IMR-90 (cell line): ENCODE measurements at regions not wholly inside any gene's neighbourhood (a gene's known extent, or its start where the extent isn't known, plus 50 kb on each side); places are given as distances from the start of the nearest gene placed in this dataset.

Experiments
- ATAC-seq: fragments of 200-7000 bp; cut with Tn5 transposase; 2 replicates; pipeline ENCODE4 v1.9.1; 2020; ENCODE audit warnings: low read depth, mild to moderate bottlenecking, moderate library complexity
- BruUV-seq: library from RNA; stranded (reverse); fragments of 400-500 nt; replicated peaks from 2 replicates; lab custom pipeline; 2021; lab: Mats Ljungman, UMichigan
- CTCF ChIA-PET: fragments of 300-600 bp; formaldehyde crosslinking; extraction: SDS; loops from one replicate; lab custom pipeline; 2021; ENCODE audit warnings: antibody characterized with exemption; lab: Yijun Ruan, JAX
- POLR2A ChIA-PET: fragments of 300-600 bp; sonication (Branson Sonifier 250); formaldehyde crosslinking; loops from one replicate; lab custom pipeline; 2022; ENCODE audit warnings: antibody characterized with exemption; ENCODE audit not compliant: unreplicated experiment; lab: Charles Lee
- DNase-seq: peaks from one replicate; pipeline ENCODE4 v3.0.0; 2013
- H2AFZ ChIP-seq: replicated peaks from 2 replicates; pipeline ENCODE3; 2013; ENCODE audit warnings: low read length, mild to moderate bottlenecking; ENCODE audit not compliant: poor library complexity
- H2AK5ac ChIP-seq: 2 replicates; pipeline ENCODE4 v1.6.1; 2013; ENCODE audit warnings: low read depth, low read length, inconsistent platforms
- H2AK9ac ChIP-seq: replicated peaks from 2 replicates; pipeline ENCODE3; 2013; ENCODE audit warnings: mild to moderate bottlenecking, low read depth, low read length, moderate library complexity; ENCODE audit not compliant: poor library complexity
- H2BK120ac ChIP-seq: 2 replicates; pipeline ENCODE4 v1.6.1; 2013; ENCODE audit warnings: low read depth, low read length, inconsistent platforms
- H2BK15ac ChIP-seq: 3 replicates; pipeline ENCODE4 v1.6.1; 2013; ENCODE audit warnings: low read depth, low read length, inconsistent platforms
- H2BK20ac ChIP-seq: 2 replicates; pipeline ENCODE4 v1.6.1; 2013; ENCODE audit warnings: low read depth, mild to moderate bottlenecking, inconsistent platforms, low read length, moderate library complexity
- H2BK5ac ChIP-seq: 2 replicates; pipeline ENCODE4 v1.6.1; 2013; ENCODE audit warnings: mild to moderate bottlenecking, low read depth, low read length, inconsistent platforms; ENCODE audit not compliant: poor library complexity, severe bottlenecking
- H3K14ac ChIP-seq: replicated peaks from 2 replicates; pipeline ENCODE4 v1.6.1; 2013; ENCODE audit warnings: low read depth, low read length, inconsistent platforms
- H3K18ac ChIP-seq: 2 replicates; pipeline ENCODE4 v1.6.1; 2013; ENCODE audit warnings: low read depth, low read length, control low read depth
- H3K23ac ChIP-seq: 2 replicates; pipeline ENCODE4 v1.6.1; 2013; ENCODE audit warnings: low read depth, low read length, inconsistent platforms
- H3K27ac ChIP-seq: 2 replicates; pipeline ENCODE4 v1.5.1; 2013; ENCODE audit warnings: mild to moderate bottlenecking, control low read depth, low read length; ENCODE audit not compliant: insufficient read depth
- H3K27me3 ChIP-seq: 2 replicates; pipeline ENCODE4 v1.6.1; 2013; ENCODE audit warnings: low read length; ENCODE audit not compliant: control insufficient read depth, insufficient read depth
- H3K36me3 ChIP-seq: 2 replicates; pipeline ENCODE4 v1.6.1; 2013; ENCODE audit warnings: low read length, mixed read lengths; ENCODE audit not compliant: control insufficient read depth, insufficient read depth
- H3K4ac ChIP-seq: 2 replicates; pipeline ENCODE4 v1.6.1; 2013; ENCODE audit warnings: low read depth, low read length, inconsistent platforms
- H3K4me1 ChIP-seq: 2 replicates; pipeline ENCODE4 v1.6.1; 2013; ENCODE audit warnings: low read length, mixed read lengths; ENCODE audit not compliant: control insufficient read depth, insufficient read depth
- H3K4me2 ChIP-seq: 2 replicates; pipeline ENCODE4 v1.6.1; 2013; ENCODE audit warnings: low read depth, mild to moderate bottlenecking, control low read depth, low read length, moderate library complexity
- H3K4me3 ChIP-seq: 2 replicates; pipeline ENCODE4 v1.5.1; 2013; ENCODE audit warnings: low read depth, mild to moderate bottlenecking, control low read depth, low read length, moderate library complexity; ENCODE audit not compliant: insufficient read depth
- H3K56ac ChIP-seq: 2 replicates; pipeline ENCODE4 v1.6.1; 2013; ENCODE audit warnings: low read length, inconsistent platforms; ENCODE audit not compliant: insufficient read depth; ENCODE audit errors: extremely low read depth
- H3K79me1 ChIP-seq, 2 experiments: 2 replicates each; pipeline ENCODE4 v1.6.1; 2013; ENCODE audit warnings: low read length in 2 of 2, inconsistent platforms in 1 of 2, low read depth in 1 of 2
- H3K9ac ChIP-seq: 2 replicates; pipeline ENCODE4 v1.6.1; 2013; ENCODE audit warnings: low read depth, low read length, control low read depth
- H3K9me1 ChIP-seq: 2 replicates; pipeline ENCODE4 v1.6.1; 2013; ENCODE audit warnings: low read length, inconsistent platforms; ENCODE audit not compliant: insufficient read depth
- H3K9me3 ChIP-seq: 2 replicates; pipeline ENCODE4 v1.6.1; 2013; ENCODE audit warnings: low read length; ENCODE audit not compliant: control insufficient read depth, insufficient read depth
- H4K20me1 ChIP-seq: 2 replicates; pipeline ENCODE4 v1.6.1; 2013; ENCODE audit warnings: low read length, inconsistent platforms; ENCODE audit not compliant: insufficient read depth
- H4K5ac ChIP-seq: 2 replicates; pipeline ENCODE4 v1.6.1; 2013; ENCODE audit warnings: mild to moderate bottlenecking, low read depth, low read length, control low read depth
- H4K8ac ChIP-seq, 2 experiments: 2 replicates each; pipeline ENCODE4 v1.6.1; 2013; ENCODE audit warnings: low read depth in 2 of 2, low read length in 2 of 2, control low read depth in 1 of 2, inconsistent platforms in 1 of 2
- H4K91ac ChIP-seq: 2 replicates; pipeline ENCODE4 v1.6.1; 2013; ENCODE audit warnings: low read depth, low read length, inconsistent platforms; ENCODE audit not compliant: insufficient read depth
- BHLHE40 ChIP-seq: fragments of 150-350 bp; IDR thresholded peaks from 2 replicates; pipeline ENCODE4 v1.6.1; 2016; ENCODE audit warnings: mild to moderate bottlenecking, low read depth, low read length
- CEBPB ChIP-seq: IDR thresholded peaks from 2 replicates; pipeline ENCODE4 v1.6.1; 2012; ENCODE audit warnings: low read depth, low read length, improper control_type of control experiment
- MAZ ChIP-seq: IDR thresholded peaks from 2 replicates; pipeline ENCODE4 v1.6.1; 2012; ENCODE audit warnings: low read depth, mild to moderate bottlenecking, low read length, improper control_type of control experiment, moderate library complexity, borderline replicate concordance
- MXI1 ChIP-seq: IDR thresholded peaks from 2 replicates; pipeline ENCODE4 v1.6.1; 2012; ENCODE audit warnings: low read depth, mild to moderate bottlenecking, low read length, moderate library complexity, borderline replicate concordance
- NFE2L2 ChIP-seq: fragments of 150-350 bp; IDR thresholded peaks from 2 replicates; pipeline ENCODE4 v1.6.1; 2016; ENCODE audit warnings: low read depth, mild to moderate bottlenecking, low read length
- POLR2A ChIP-seq: IDR thresholded peaks from 2 replicates; pipeline ENCODE4 v1.6.1; 2012; ENCODE audit warnings: mild to moderate bottlenecking, low read depth, low read length
- RAD21 ChIP-seq: IDR thresholded peaks from 2 replicates; pipeline ENCODE4 v1.6.1; 2012; ENCODE audit warnings: low read length, improper control_type of control experiment
- RCOR1 ChIP-seq: IDR thresholded peaks from 2 replicates; pipeline ENCODE4 v1.6.1; 2012; ENCODE audit warnings: mild to moderate bottlenecking, low read length, improper control_type of control experiment; ENCODE audit not compliant: insufficient replicate concordance
- RFX5 ChIP-seq: IDR thresholded peaks from 2 replicates; pipeline ENCODE4 v1.8.0; 2012; ENCODE audit warnings: low read depth, mild to moderate bottlenecking, low read length, moderate library complexity
- SMC3 ChIP-seq: fragments of 150-350 bp; IDR thresholded peaks from 2 replicates; pipeline ENCODE4 v1.6.1; 2016; ENCODE audit warnings: low read depth, mild to moderate bottlenecking, antibody characterized with exemption, low read length, moderate library complexity
- WGBS, 2 experiments: methylation state at CpG; one replicate each; pipeline versions ENCODE4 v1.1.5 to v1.1.7; 2013; ENCODE audit warnings: missing lambda C conversion rate in 2 of 2; ENCODE audit not compliant: insufficient read length in 1 of 2; ENCODE audit errors: extremely low coverage in 2 of 2; 5-methylcytosine and 5-hydroxymethylcytosine counted together
- dilution Hi-C: fragments of 300-500 bp; cut with HindIII; formaldehyde crosslinking; loops from one replicate; pipeline ENCODE4 v1.14.3; 2018; ENCODE audit warnings: low sequenced_read_pairs; ENCODE audit not compliant: unreplicated experiment
- in situ Hi-C: fragments of 300-500 bp; cut with MboI; formaldehyde crosslinking; loops from 3 replicates; pipeline ENCODE4 v1.14.3; 2019; ENCODE audit warnings: low sequenced_read_pairs, inconsistent platforms, mixed read lengths
- intact Hi-C: fragments of 100-400 bp; cut with micrococcal nuclease; formaldehyde crosslinking; loops from 2 replicates; pipeline ENCODE4 v1.10.0; 2022
- TF ChIP-seq, protein P1 (sequence below): fragments of 150-350 bp; IDR thresholded peaks from 2 replicates; pipeline ENCODE4 v1.6.1; 2017; ENCODE audit warnings: mild to moderate bottlenecking, antibody characterized with exemption, low read length, low read depth
- TF ChIP-seq, protein P2 (sequence below): conservative IDR thresholded peaks from 2 replicates; pipeline ENCODE4 v1.5.1; 2012; ENCODE audit warnings: mild to moderate bottlenecking, low read depth, low read length, improper control_type of control experiment
- TF ChIP-seq, protein P3 (sequence below): fragments of 150-350 bp; IDR thresholded peaks from 2 replicates; pipeline ENCODE4 v1.6.1; 2016; ENCODE audit warnings: low read depth, mild to moderate bottlenecking, low read length, moderate library complexity, borderline replicate concordance

DNA sequence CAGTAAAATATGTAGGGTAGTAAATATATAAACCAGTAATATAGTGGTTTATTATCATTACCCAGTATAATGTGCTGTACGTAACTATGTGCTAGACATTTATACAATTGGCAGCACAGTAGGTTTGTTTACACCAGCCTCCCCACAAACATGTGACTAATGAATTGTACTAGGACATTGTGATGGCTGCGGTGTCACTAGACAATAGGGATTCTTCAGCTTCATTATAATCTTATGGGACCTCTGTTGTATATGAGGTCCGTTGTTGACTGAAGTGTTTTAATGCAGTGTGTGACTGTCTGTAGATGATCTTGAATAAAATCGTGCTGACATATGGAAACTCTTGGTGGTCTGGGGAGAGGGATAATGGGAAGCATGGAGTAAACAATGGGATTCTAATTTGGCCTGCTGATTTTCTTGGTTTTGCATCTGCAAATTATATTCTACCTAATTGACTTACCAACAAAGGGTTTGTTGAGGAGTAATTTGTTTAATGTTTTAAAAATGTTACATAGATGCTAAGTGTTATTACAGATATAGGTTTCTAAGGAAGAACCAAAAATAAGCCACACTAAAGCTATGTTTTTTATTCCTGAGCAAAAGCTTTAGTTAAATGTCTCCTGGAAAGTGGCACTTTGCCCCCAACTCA is 496.5 kb upstream of the TBL1XR1 start (continued):
- no peak for TF ChIP-seq BHLHE40

DNA sequence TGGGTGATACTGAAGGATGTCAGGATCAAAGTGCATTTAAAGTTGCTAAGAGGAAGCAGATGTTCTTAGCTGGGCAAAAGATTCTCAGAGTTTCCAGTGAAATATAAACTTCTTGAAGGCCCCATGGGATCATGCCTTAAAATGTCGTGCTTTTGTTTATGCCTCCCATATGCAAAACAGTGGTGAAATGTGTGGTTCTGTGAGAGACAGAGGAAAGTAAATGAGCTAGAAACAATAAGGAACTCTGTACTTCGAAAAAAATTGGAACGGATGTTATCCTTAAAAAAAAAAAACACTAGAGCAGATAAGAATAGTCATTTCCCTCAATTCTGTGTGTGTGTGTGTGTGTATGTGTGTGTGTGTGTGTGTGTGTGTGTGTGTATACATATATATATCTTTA is 497.0 kb upstream of the TBL1XR1 start:
- Histone ChIP-seq H2BK5ac (no peak overlapping the region), H4K91ac (no peak overlapping the region), H3K9me3 (no peaks in the 10 kb centered on the region), H3K56ac (no peak overlapping the region), H3K4ac (no peak overlapping the region), H2BK120ac (no peak overlapping the region), H3K4me1 (peaks cover 7% of the 10 kb centered on the region), H2AK9ac (no peak overlapping the region), H3K36me3 (no peaks in the 10 kb centered on the region), H2BK20ac (no peak overlapping the region), H3K4me2 (peak overlapping the region; percentile 34; the same call in 1 of the 2 replicates), H4K20me1 (no peaks in the 10 kb centered on the region), H4K8ac (0 out of 4 replicates have a peak overlapping the region, but pooled peaks of 1 of the 2 experiments have one; percentile 22), H3K9ac (no peak overlapping the region), H2AFZ (no peak overlapping the region), H3K14ac (no peak overlapping the region), H3K9me1 (no peaks in the 10 kb centered on the region), H4K5ac (peak overlapping the region; percentile 63; the same call in 1 of the 2 replicates), H3K79me1 (no peaks in the 10 kb centered on the region), H3K27me3 (no peaks in the 10 kb centered on the region), H3K27ac (no peak overlapping the region), H3K18ac (peak overlapping the region; percentile 79), H3K4me3 (no peak overlapping the region), H2BK15ac (no peak overlapping the region), H3K23ac (no peak overlapping the region), H2AK5ac (no peak overlapping the region)
- WGBS, 2 experiments, result no CpG with 5 or more reads among the region's 3 CpGs
- dilution Hi-C loops (no loop called here), in situ Hi-C loops (no loop called here), intact Hi-C loops (no loop called here)
- ChIA-PET POLR2A (interaction anchor here (0.6 kb wide), 1 partner anchor 8 kb away, joined by 9 read pairs; no protein-coding TSS in a partner anchor), CTCF (interaction anchor here (0.6 to 1.0 kb wide), 3 partner anchors 17 to 684 kb away, joined by 3 read pairs; no protein-coding TSS in a partner anchor)
- BruUV-seq, result no TSS peak
- DNase-seq, result peak; percentile 71
- ATAC-seq, result peak; percentile 81
- TF ChIP-seq MXI1, result no peak
- TF ChIP-seq, protein P1, sequence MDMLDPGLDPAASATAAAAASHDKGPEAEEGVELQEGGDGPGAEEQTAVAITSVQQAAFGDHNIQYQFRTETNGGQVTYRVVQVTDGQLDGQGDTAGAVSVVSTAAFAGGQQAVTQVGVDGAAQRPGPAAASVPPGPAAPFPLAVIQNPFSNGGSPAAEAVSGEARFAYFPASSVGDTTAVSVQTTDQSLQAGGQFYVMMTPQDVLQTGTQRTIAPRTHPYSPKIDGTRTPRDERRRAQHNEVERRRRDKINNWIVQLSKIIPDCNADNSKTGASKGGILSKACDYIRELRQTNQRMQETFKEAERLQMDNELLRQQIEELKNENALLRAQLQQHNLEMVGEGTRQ, result no peak
- no peak for TF ChIP-seq MAZ
- TF ChIP-seq, protein P2, sequence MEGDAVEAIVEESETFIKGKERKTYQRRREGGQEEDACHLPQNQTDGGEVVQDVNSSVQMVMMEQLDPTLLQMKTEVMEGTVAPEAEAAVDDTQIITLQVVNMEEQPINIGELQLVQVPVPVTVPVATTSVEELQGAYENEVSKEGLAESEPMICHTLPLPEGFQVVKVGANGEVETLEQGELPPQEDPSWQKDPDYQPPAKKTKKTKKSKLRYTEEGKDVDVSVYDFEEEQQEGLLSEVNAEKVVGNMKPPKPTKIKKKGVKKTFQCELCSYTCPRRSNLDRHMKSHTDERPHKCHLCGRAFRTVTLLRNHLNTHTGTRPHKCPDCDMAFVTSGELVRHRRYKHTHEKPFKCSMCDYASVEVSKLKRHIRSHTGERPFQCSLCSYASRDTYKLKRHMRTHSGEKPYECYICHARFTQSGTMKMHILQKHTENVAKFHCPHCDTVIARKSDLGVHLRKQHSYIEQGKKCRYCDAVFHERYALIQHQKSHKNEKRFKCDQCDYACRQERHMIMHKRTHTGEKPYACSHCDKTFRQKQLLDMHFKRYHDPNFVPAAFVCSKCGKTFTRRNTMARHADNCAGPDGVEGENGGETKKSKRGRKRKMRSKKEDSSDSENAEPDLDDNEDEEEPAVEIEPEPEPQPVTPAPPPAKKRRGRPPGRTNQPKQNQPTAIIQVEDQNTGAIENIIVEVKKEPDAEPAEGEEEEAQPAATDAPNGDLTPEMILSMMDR, result no peak
- no peak for TF ChIP-seq CEBPB
- no peak for TF ChIP-seq RCOR1
- TF ChIP-seq, protein P3, sequence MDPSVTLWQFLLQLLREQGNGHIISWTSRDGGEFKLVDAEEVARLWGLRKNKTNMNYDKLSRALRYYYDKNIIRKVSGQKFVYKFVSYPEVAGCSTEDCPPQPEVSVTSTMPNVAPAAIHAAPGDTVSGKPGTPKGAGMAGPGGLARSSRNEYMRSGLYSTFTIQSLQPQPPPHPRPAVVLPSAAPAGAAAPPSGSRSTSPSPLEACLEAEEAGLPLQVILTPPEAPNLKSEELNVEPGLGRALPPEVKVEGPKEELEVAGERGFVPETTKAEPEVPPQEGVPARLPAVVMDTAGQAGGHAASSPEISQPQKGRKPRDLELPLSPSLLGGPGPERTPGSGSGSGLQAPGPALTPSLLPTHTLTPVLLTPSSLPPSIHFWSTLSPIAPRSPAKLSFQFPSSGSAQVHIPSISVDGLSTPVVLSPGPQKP, result no peak
- no peak for TF ChIP-seq BHLHE40
- no peak for TF ChIP-seq SMC3
- TF ChIP-seq NFE2L2, result no peak
- no peak for TF ChIP-seq RAD21
- no peak for TF ChIP-seq RFX5
- TF ChIP-seq POLR2A, result no peak
